Ishikawa (cell line): ENCODE measurements at regions not wholly inside any gene's neighbourhood (a gene's known extent, or its start where the extent isn't known, plus 50 kb on each side); places are given as distances from the start of the nearest gene placed in this dataset.

Experiments used
- CEBPB ChIP-seq: IDR thresholded peaks from 2 replicates; pipeline ENCODE4 v1.6.1; 2012
- CREB1 ChIP-seq: IDR thresholded peaks from 2 replicates; pipeline ENCODE4 v1.6.1; 2012; ENCODE audit warnings: low read depth
- EGR1 ChIP-seq: IDR thresholded peaks from 2 replicates; pipeline ENCODE4 v1.6.1; 2012
- EP300 ChIP-seq: IDR thresholded peaks from 2 replicates; pipeline ENCODE4 v1.6.1; 2012; ENCODE audit warnings: borderline replicate concordance
- FOXM1 ChIP-seq: IDR thresholded peaks from 2 replicates; pipeline ENCODE4 v1.6.1; 2012; ENCODE audit warnings: low read depth, borderline replicate concordance
- MAX ChIP-seq: IDR thresholded peaks from 2 replicates; pipeline ENCODE4 v1.6.1; 2012
- NFIC ChIP-seq: IDR thresholded peaks from 2 replicates; pipeline ENCODE4 v1.6.1; 2012
- RAD21 ChIP-seq: IDR thresholded peaks from 2 replicates; pipeline ENCODE4 v1.6.1; 2012; ENCODE audit warnings: low read depth
- REST ChIP-seq: IDR thresholded peaks from 2 replicates; pipeline ENCODE4 v1.6.1; 2012; ENCODE audit warnings: low read depth, mild to moderate bottlenecking
- TAF1 ChIP-seq: IDR thresholded peaks from 2 replicates; pipeline ENCODE4 v1.6.1; 2012; ENCODE audit warnings: low read depth, mild to moderate bottlenecking
- TCF12 ChIP-seq: IDR thresholded peaks from 2 replicates; pipeline ENCODE4 v1.6.1; 2012; ENCODE audit warnings: low read depth
- TEAD4 ChIP-seq: IDR thresholded peaks from 2 replicates; pipeline ENCODE4 v1.6.1; 2012
- YY1 ChIP-seq: IDR thresholded peaks from 2 replicates; pipeline ENCODE4 v1.6.1; 2012; ENCODE audit warnings: low read depth
- ZBTB7A ChIP-seq: IDR thresholded peaks from 2 replicates; pipeline ENCODE4 v1.6.1; 2012; ENCODE audit warnings: low read depth
- TF ChIP-seq, protein P1 (sequence below): IDR thresholded peaks from 2 replicates; pipeline ENCODE4 v1.6.1; 2012

- TF ChIP-seq NFIC, result no peak
- TF ChIP-seq TAF1, result no peak
- TF ChIP-seq CREB1, result no peak
- TF ChIP-seq TEAD4, result no peak
- no peak for TF ChIP-seq RAD21
- TF ChIP-seq MAX, result no peak
- TF ChIP-seq FOXM1, result no peak
- no peak for TF ChIP-seq CEBPB
- no peak for TF ChIP-seq REST
- TF ChIP-seq, protein P1, sequence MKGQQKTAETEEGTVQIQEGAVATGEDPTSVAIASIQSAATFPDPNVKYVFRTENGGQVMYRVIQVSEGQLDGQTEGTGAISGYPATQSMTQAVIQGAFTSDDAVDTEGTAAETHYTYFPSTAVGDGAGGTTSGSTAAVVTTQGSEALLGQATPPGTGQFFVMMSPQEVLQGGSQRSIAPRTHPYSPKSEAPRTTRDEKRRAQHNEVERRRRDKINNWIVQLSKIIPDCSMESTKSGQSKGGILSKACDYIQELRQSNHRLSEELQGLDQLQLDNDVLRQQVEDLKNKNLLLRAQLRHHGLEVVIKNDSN, result no peak
- no peak for TF ChIP-seq EP300
- TF ChIP-seq EGR1, result no peak
- no peak for TF ChIP-seq TCF12
- TF ChIP-seq YY1, result no peak
- TF ChIP-seq ZBTB7A, result no peak
Measured at GRCh38 chr20:19851861-19852260, 93.8 kb downstream of the RIN2 start.

DNA sequence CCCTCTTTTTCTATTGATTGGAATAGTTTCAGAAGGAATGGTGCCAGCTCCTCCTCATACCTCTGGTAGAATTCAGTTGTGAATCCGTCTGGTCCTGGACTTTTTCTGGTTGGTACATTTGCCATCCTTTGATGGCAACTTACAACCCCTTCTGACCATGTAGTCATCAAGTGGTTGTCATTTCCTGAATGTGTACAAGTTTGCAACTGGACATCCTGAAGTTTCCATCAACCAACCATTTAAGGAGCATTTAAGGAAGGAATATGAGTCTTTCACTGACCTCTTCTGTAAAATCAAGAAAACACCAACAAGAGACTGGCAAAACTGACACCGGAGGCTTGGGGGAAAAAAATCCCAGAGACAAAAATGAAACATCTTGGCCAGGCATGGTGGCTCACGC lies 97.4 kb downstream of the RIN2 start:
- no peak for TF ChIP-seq CEBPB
- TF ChIP-seq ZBTB7A, result no peak
- TF ChIP-seq, protein P1, result no peak
- no peak for TF ChIP-seq RAD21
- TF ChIP-seq REST, result no peak

- TF ChIP-seq TAF1 (no peak), CEBPB (no peak), TCF12 (no peak), NFIC (no peak), MAX (no peak), CREB1 (no peak), RAD21 (no peak), ZBTB7A (no peak)
- TF ChIP-seq, protein P1, result no peak
Measured at GRCh38 chr20:19858466-19859371, 100.7 kb downstream of the RIN2 start.

DNA sequence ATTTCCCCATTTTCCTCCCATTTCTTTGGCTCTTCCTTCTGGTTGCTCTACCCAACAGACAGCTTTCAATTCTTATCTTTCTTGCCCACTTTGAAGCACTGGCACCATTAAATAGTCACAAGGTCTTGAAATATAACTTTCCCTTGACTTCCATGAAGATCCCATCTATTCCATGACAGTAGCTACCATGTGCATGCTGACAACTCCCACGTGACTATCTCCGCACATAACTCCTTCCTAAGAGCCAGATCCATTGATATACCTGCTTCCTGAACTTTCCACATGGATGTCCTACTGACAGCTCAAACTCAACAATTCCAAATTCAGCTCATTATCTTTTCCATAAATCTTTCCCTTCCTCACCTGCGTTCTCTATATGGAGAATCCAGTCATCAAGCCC lies 101.4 kb downstream of the RIN2 start:
- TF ChIP-seq EGR1 (no peak), EP300 (no peak), TCF12 (no peak), ZBTB7A (no peak), NFIC (no peak), FOXM1 (no peak), REST (no peak), TAF1 (no peak), CREB1 (no peak), CEBPB (no peak), YY1 (no peak), MAX (no peak), TEAD4 (no peak), RAD21 (no peak)
- TF ChIP-seq, protein P1, result no peak
